ENCODE measurements at regions not wholly inside any gene's neighbourhood (a gene's known extent, or its start where the extent isn't known, plus 50 kb on each side); places are given as distances from the start of the nearest gene placed in this dataset.

DNA sequence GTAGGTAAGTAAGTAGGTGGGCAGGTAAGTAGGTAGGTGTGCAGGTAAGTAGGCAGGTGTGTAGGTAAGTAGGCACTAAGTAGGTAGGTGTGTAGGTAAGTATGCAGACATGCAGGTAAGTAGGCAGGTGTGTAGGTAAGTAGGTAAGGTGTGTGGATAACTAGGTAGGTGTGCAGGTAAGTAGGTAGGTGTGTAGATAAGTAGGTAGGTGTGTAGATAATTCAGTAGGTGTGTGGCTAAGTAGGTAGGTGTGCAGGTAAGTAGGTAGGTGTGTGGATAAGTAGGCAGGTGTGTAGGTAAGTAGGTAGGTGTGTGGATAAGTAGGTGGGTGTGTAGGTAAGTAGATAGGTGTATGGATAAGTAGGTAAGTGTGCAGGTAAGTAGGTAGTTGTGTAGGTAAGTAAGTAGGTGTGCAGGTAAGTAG is 53.9 kb upstream of the COG2 start:
- TF ChIP-seq POLR2A (IDR thresholded peaks at IDR 0.05; ENCODE audit: low read depth, low read length) (no peak), POLR2AphosphoS5 (IDR thresholded peaks at IDR 0.05; ENCODE audit: low read depth, low read length) (no peak), TAF1 (IDR thresholded peaks at IDR 0.05; ENCODE audit: borderline replicate concordance, low read depth, low read length) (no peak)
